Panc1 (cell line): ENCODE measurements at regions not wholly inside any gene's neighbourhood (a gene's known extent, or its start where the extent isn't known, plus 50 kb on each side); places are given as distances from the start of the nearest gene placed in this dataset.

Source experiments
- ATAC-seq: fragments of 200-7000 bp; cut with Tn5 transposase; 2 replicates; pipeline ENCODE4 v1.9.1; 2020; ENCODE audit warnings: mild to moderate bottlenecking, moderate library complexity
- BruUV-seq: library from RNA; stranded (reverse); fragments of 400-500 nt; replicated peaks from 2 replicates; lab custom pipeline; 2021; lab: Mats Ljungman, UMichigan
- CTCF ChIA-PET: fragments of 300-600 bp; sonication (Branson Sonifier 250); formaldehyde crosslinking; loops from one replicate; lab custom pipeline; 2022; ENCODE audit warnings: antibody characterized with exemption; lab: Charles Lee
- POLR2A ChIA-PET: fragments of 300-600 bp; sonication (Branson Sonifier 250); formaldehyde crosslinking; loops from one replicate; lab custom pipeline; 2022; ENCODE audit warnings: antibody characterized with exemption; lab: Charles Lee
- DNase-seq: peaks from one replicate; pipeline ENCODE4 v3.0.0-alpha.2; 2010; ENCODE audit warnings: low read depth, low spot score
- H3K27ac ChIP-seq: 2 replicates; pipeline ENCODE4 v1.5.1; 2011; ENCODE audit warnings: mild to moderate bottlenecking, low read length, inconsistent platforms
- H3K27me3 ChIP-seq: fragments of 200-500 bp; sonication (Bioruptor generic); 2 replicates; pipeline ENCODE4 v1.6.0; 2014; ENCODE audit warnings: low read length, inconsistent platforms; ENCODE audit not compliant: control insufficient read depth, insufficient read depth
- H3K36me3 ChIP-seq: fragments of 200-500 bp; sonication (Bioruptor generic); 2 replicates; pipeline ENCODE4 v1.5.1; 2014; ENCODE audit warnings: inconsistent platforms, mild to moderate bottlenecking, low read length, moderate library complexity; ENCODE audit not compliant: control insufficient read depth, insufficient read depth
- H3K4me1 ChIP-seq: 2 replicates; pipeline ENCODE4 v1.5.1; 2011; ENCODE audit warnings: inconsistent platforms, mild to moderate bottlenecking, low read length, moderate library complexity; ENCODE audit not compliant: control insufficient read depth, insufficient read depth
- H3K4me3 ChIP-seq, 2 experiments: 2 replicates each; pipeline ENCODE4 v1.5.1; 2011 to 2012; ENCODE audit warnings: low read depth in 2 of 2, low read length in 2 of 2, mild to moderate bottlenecking in 2 of 2, inconsistent platforms in 1 of 2, moderate library complexity in 1 of 2
- H3K9me3 ChIP-seq: fragments of 200-500 bp; sonication (Bioruptor generic); 2 replicates; pipeline ENCODE4 v1.5.1; 2014; ENCODE audit warnings: low read depth, mild to moderate bottlenecking, inconsistent platforms, low read length, moderate library complexity; ENCODE audit not compliant: control insufficient read depth, insufficient read depth
- CTCF ChIP-seq: fragments of 450-650 bp; IDR thresholded peaks from 2 replicates; pipeline ENCODE4 v1.5.1; 2017; ENCODE audit warnings: mild to moderate bottlenecking
- POLR2AphosphoS5 ChIP-seq: IDR thresholded peaks from 2 replicates; pipeline ENCODE4 v1.6.1; 2012; ENCODE audit warnings: mild to moderate bottlenecking, low read depth, low read length, moderate library complexity
- REST ChIP-seq, 2 experiments: IDR thresholded peaks; 2 replicates each; pipeline ENCODE4 v1.6.1; 2011 to 2012; ENCODE audit warnings: low read depth in 2 of 2, control low read depth in 1 of 2, low read length in 1 of 2, mild to moderate bottlenecking in 1 of 2, moderate library complexity in 1 of 2; ENCODE audit not compliant: insufficient read depth in 1 of 2
- SIN3A ChIP-seq: IDR thresholded peaks from 2 replicates; pipeline ENCODE4 v1.6.1; 2012; ENCODE audit warnings: low read depth, mild to moderate bottlenecking, low read length, moderate library complexity, borderline replicate concordance; ENCODE audit not compliant: insufficient read depth
- TCF7L2 ChIP-seq: IDR thresholded peaks from 2 replicates; pipeline ENCODE4 v1.6.1; 2011; ENCODE audit warnings: mild to moderate bottlenecking, low read depth, low read length, inconsistent platforms
- in situ Hi-C: cut with HindIII; loops from 2 replicates; pipeline ENCODE4 v1.10.0; 2016; ENCODE audit warnings: low sequenced_read_pairs, low pct_unique_long_range_greater_than_20kb
- intact Hi-C: fragments of 100-400 bp; cut with micrococcal nuclease; formaldehyde crosslinking; loops from one replicate; pipeline ENCODE4 v1.10.0; 2022; ENCODE audit not compliant: unreplicated experiment

GRCh38 chr1:226808501-226808900 lies 61.9 kb upstream of the PSEN2 start:
- no peak overlapping the region for H3K4me3 ChIP-seq
- no peaks in the 10 kb centered on the region for H3K36me3 ChIP-seq
- BruUV-seq: no TSS peak
- no peaks in the 10 kb centered on the region for H3K9me3 ChIP-seq
- TF ChIP-seq CTCF (no peak), REST (IDR thresholded peaks at IDR 0.05; ENCODE audit: insufficient read depth in 1 of 2, low read depth in 2 of 2, low read length in 1 of 2) (no peak), TCF7L2 (no peak), POLR2AphosphoS5 (no peak), SIN3A (no peak)
- H3K4me1 ChIP-seq: 0 out of 2 replicates have a peak, but pooled peaks cover 2% of the 10 kb centered on the region
- H3K27me3 ChIP-seq: no peaks in the 10 kb centered on the region
- in situ Hi-C loops (no loop called here), intact Hi-C loops (no loop called here)
- ChIA-PET CTCF (no interaction called here), POLR2A (interaction anchor here (0.6 kb wide), 1 partner anchor 12 kb away, joined by 3 read pairs; no protein-coding TSS in a partner anchor)
- no peak for ATAC-seq
- H3K27ac ChIP-seq: no peak overlapping the region
- DNase-seq: no peak

- no peak for ATAC-seq
- no peak for TF ChIP-seq REST (IDR thresholded peaks at IDR 0.05; ENCODE audit: insufficient read depth in 1 of 2, low read depth in 2 of 2, low read length in 1 of 2)
- no peak for TF ChIP-seq TCF7L2
- no peak for TF ChIP-seq POLR2AphosphoS5
- TF ChIP-seq CTCF: no peak
- TF ChIP-seq SIN3A: no peak
- Histone ChIP-seq H3K27me3 (no peaks in the 10 kb centered on the region), H3K36me3 (no peaks in the 10 kb centered on the region), H3K4me3 (no peak overlapping the region), H3K4me1 (0 out of 2 replicates have a peak, but pooled peaks cover 2% of the 10 kb centered on the region), H3K9me3 (no peaks in the 10 kb centered on the region), H3K27ac (no peak overlapping the region)
- ChIA-PET CTCF (no interaction called here), POLR2A (no interaction called here)
- intact Hi-C loops: no loop called here
- no TSS peak for BruUV-seq
- DNase-seq: no peak
- in situ Hi-C loops: no loop called here
Observed at GRCh38 chr1:226806988-226807387, 63.4 kb upstream of the PSEN2 start.
